Vagina (tissue), 2 donors: ENCODE measurements at regions not wholly inside any gene's neighbourhood (a gene's known extent, or its start where the extent isn't known, plus 50 kb on each side); places are given as distances from the start of the nearest gene placed in this dataset.
"Not testable (repeated sequence)": the region's sequence is repeated elsewhere in the genome, so short reads cannot be mapped to it uniquely, and the experiment has no call there.

ENCODE experiments used
- DNase-seq, 2 donors: peaks; one replicate each; pipeline ENCODE4 v3.0.0-alpha.2; 2017; ENCODE audit errors: extremely low spot score in 2 of 2
- H3K27ac ChIP-seq: fragments of 200-600 bp; sonication (generic); one replicate; pipeline ENCODE4 v1.5.1; 2019
- H3K27me3 ChIP-seq: fragments of 200-600 bp; sonication (generic); one replicate; pipeline ENCODE4 v1.5.1; 2019
- H3K36me3 ChIP-seq, 2 donors: fragments of 200-600 bp; sonication (generic); one replicate each; pipeline ENCODE4 v1.5.1; 2017 to 2019
- H3K4me1 ChIP-seq: fragments of 200-600 bp; sonication (generic); one replicate; pipeline ENCODE4 v1.5.1; 2019
- H3K4me3 ChIP-seq, 2 donors: fragments of 200-600 bp; sonication (generic); 1 replicate in 1 of 2; 2 replicates in 1 of 2; pipeline ENCODE4 v1.5.1; 2016 to 2019
- H3K9me3 ChIP-seq: fragments of 200-600 bp; sonication (generic); one replicate; pipeline ENCODE4 v1.5.1; 2019
- CTCF ChIP-seq, 3 experiments: fragments of 450-650 bp in 2 of 3; fragments of 200-600 bp in 1 of 3; sonication (generic) in 1 of 3; IDR thresholded peaks; one replicate each; pipeline ENCODE4 v1.5.1; 2017 to 2019; ENCODE audit warnings: antibody characterized with exemption in 3 of 3, mild to moderate bottlenecking in 2 of 3, moderate library complexity in 2 of 3
- POLR2A ChIP-seq, 2 donors: fragments of 450-650 bp; IDR thresholded peaks; one replicate each; pipeline ENCODE4 v1.6.1; 2017; ENCODE audit warnings: antibody characterized with exemption in 2 of 2, mild to moderate bottlenecking in 2 of 2, moderate library complexity in 2 of 2
- POLR2AphosphoS5 ChIP-seq, 2 donors: sonication (generic); formaldehyde crosslinking; IDR thresholded peaks; one replicate each; pipeline ENCODE4 v1.9.0; 2017; ENCODE audit warnings: antibody characterized with exemption in 2 of 2, mild to moderate bottlenecking in 2 of 2, low read depth in 1 of 2; ENCODE audit not compliant: insufficient read depth in 1 of 2
- intact Hi-C: fragments of 100-400 bp; cut with DNase I; formaldehyde crosslinking; loops from one replicate; pipeline ENCODE4 v1.15.1; 2023

- Histone ChIP-seq H3K9me3 (no peaks in the 10 kb centered on the region), H3K4me3 (no peak overlapping the region), H3K4me1 (peaks cover 17% of the 10 kb centered on the region), H3K36me3 (no peaks in the 10 kb centered on the region), H3K27me3 (no peaks in the 10 kb centered on the region), H3K27ac (peak overlapping the region; percentile 31)
- intact Hi-C loops = loop anchor here (5.0 kb wide), 1 partner anchor 187 kb away; no protein-coding TSS in a partner anchor
- no peak for DNase-seq
- TF ChIP-seq POLR2A (IDR thresholded peaks at IDR 0.05) = no peak
These were observed 184.2 kb upstream of the COL3A1 start for GRCh38 chr2:188789951-188790350.

- DNase-seq, H3K4me1 ChIP-seq, H3K4me3 ChIP-seq, H3K27me3 ChIP-seq, intact Hi-C loops, H3K27ac ChIP-seq, H3K9me3 ChIP-seq, H3K36me3 ChIP-seq: not testable (repeated sequence)
These were observed 179.7 kb upstream of the COL3A1 start for GRCh38 chr2:188794453-188794852.

GRCh38 chr2:188795762-188796161, 178.4 kb upstream of the COL3A1 start:
- intact Hi-C loops = no loop called here
- Histone ChIP-seq H3K27ac (no peak overlapping the region), H3K4me1 (no peaks in the 10 kb centered on the region), H3K36me3 (no peaks in the 10 kb centered on the region), H3K9me3 (no peaks in the 10 kb centered on the region), H3K27me3 (no peaks in the 10 kb centered on the region), H3K4me3 (no peak overlapping the region)
- DNase-seq = no peak
- TF ChIP-seq CTCF (IDR thresholded peaks at IDR 0.05) = no peak
- no peak for TF ChIP-seq POLR2AphosphoS5 (IDR thresholded peaks at IDR 0.05; ENCODE audit: insufficient read depth in 1 of 2, low read depth in 1 of 2)
- TF ChIP-seq POLR2A (IDR thresholded peaks at IDR 0.05) = no peak

GRCh38 chr2:188797371-188797770, 176.8 kb upstream of the COL3A1 start:
- no peaks in the 10 kb centered on the region for H3K36me3 ChIP-seq
- H3K4me1 ChIP-seq = no peaks in the 10 kb centered on the region
- no peaks in the 10 kb centered on the region for H3K27me3 ChIP-seq
- no peak for DNase-seq
- TF ChIP-seq CTCF (IDR thresholded peaks at IDR 0.05) (no peak), POLR2A (IDR thresholded peaks at IDR 0.05) (no peak), POLR2AphosphoS5 (IDR thresholded peaks at IDR 0.05; ENCODE audit: insufficient read depth in 1 of 2, low read depth in 1 of 2) (no peak)
- H3K27ac ChIP-seq = no peak overlapping the region
- H3K9me3 ChIP-seq = no peaks in the 10 kb centered on the region
- intact Hi-C loops = no loop called here
- H3K4me3 ChIP-seq = no peak overlapping the region

- no peak overlapping the region for H3K4me3 ChIP-seq
- DNase-seq = no peak
- H3K27me3 ChIP-seq = no peaks in the 10 kb centered on the region
- intact Hi-C loops = no loop called here
- H3K36me3 ChIP-seq = no peaks in the 10 kb centered on the region
- H3K9me3 ChIP-seq = no peaks in the 10 kb centered on the region
- H3K4me1 ChIP-seq = no peaks in the 10 kb centered on the region
- no peak overlapping the region for H3K27ac ChIP-seq
- TF ChIP-seq POLR2A (IDR thresholded peaks at IDR 0.05) = no peak
- TF ChIP-seq CTCF (IDR thresholded peaks at IDR 0.05) = no peak
- no peak for TF ChIP-seq POLR2AphosphoS5 (IDR thresholded peaks at IDR 0.05; ENCODE audit: insufficient read depth in 1 of 2, low read depth in 1 of 2)
These were observed 176.0 kb upstream of the COL3A1 start for GRCh38 chr2:188798159-188798558.

- Histone ChIP-seq H3K36me3 (no peaks in the 10 kb centered on the region), H3K4me1 (no peaks in the 10 kb centered on the region), H3K27me3 (no peaks in the 10 kb centered on the region), H3K4me3 (no peak overlapping the region), H3K27ac (no peak overlapping the region), H3K9me3 (no peaks in the 10 kb centered on the region)
- TF ChIP-seq POLR2A (IDR thresholded peaks at IDR 0.05) = no peak
- no peak for TF ChIP-seq POLR2AphosphoS5 (IDR thresholded peaks at IDR 0.05; ENCODE audit: insufficient read depth in 1 of 2, low read depth in 1 of 2)
- TF ChIP-seq CTCF (IDR thresholded peaks at IDR 0.05) = no peak
- DNase-seq = no peak
- intact Hi-C loops = no loop called here
These were observed 169.0 kb upstream of the COL3A1 start for GRCh38 chr2:188805219-188805618.
